ENCODE measurements at regions not wholly inside any gene's neighbourhood (a gene's known extent, or its start where the extent isn't known, plus 50 kb on each side); places are given as distances from the start of the nearest gene placed in this dataset.

GRCh38 chr10:21212912-21213311 lies 312.6 kb downstream of the SKIDA1 start:
- TF ChIP-seq, protein P1, sequence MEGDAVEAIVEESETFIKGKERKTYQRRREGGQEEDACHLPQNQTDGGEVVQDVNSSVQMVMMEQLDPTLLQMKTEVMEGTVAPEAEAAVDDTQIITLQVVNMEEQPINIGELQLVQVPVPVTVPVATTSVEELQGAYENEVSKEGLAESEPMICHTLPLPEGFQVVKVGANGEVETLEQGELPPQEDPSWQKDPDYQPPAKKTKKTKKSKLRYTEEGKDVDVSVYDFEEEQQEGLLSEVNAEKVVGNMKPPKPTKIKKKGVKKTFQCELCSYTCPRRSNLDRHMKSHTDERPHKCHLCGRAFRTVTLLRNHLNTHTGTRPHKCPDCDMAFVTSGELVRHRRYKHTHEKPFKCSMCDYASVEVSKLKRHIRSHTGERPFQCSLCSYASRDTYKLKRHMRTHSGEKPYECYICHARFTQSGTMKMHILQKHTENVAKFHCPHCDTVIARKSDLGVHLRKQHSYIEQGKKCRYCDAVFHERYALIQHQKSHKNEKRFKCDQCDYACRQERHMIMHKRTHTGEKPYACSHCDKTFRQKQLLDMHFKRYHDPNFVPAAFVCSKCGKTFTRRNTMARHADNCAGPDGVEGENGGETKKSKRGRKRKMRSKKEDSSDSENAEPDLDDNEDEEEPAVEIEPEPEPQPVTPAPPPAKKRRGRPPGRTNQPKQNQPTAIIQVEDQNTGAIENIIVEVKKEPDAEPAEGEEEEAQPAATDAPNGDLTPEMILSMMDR (conservative IDR thresholded peaks at IDR 0.05) = no peak
- Mint-ChIP-seq H3K27me3 (no peaks in the 10 kb centered on the region), H3K27ac (no peak overlapping the region), H3K9me3 (no peaks in the 10 kb centered on the region), H3K36me3 (peaks cover 2% of the 10 kb centered on the region), H3K4me1 (ENCODE audit: unreplicated experiment) (peaks cover 8% of the 10 kb centered on the region), H3K4me3 (no peak overlapping the region)
- DNase-seq (ENCODE audit: extremely low spot score, unreplicated experiment) = no peak

DNA sequence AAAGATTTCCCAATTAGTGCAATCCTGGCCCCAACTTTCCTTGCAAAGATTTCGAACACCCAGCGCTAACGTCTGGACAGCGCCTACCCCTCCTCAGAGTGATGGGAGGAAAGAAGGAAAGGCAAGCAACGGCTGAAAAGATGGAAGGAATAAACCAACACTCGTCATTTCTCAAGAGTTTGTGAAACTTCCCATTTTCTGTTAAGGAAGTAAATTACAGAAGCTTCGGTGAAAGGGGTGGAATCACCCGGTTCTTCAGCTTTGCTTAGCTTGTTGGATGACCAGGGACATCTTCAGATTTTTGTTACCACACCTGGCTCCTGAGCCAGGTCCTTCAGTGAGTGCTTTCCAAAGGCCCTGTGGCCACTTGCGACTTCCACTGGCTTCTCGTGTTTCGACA lies 313.1 kb downstream of the SKIDA1 start:
- no peak overlapping the region for H3K27ac Mint-ChIP-seq
- H3K36me3 Mint-ChIP-seq = peaks cover 5% of the 10 kb centered on the region
- TF ChIP-seq, protein P1 (conservative IDR thresholded peaks at IDR 0.05) = no peak
- no peaks in the 10 kb centered on the region for H3K9me3 Mint-ChIP-seq
- peaks cover 8% of the 10 kb centered on the region for H3K4me1 Mint-ChIP-seq (ENCODE audit: unreplicated experiment)
- H3K27me3 Mint-ChIP-seq = no peaks in the 10 kb centered on the region
- no peak overlapping the region for H3K4me3 Mint-ChIP-seq
- DNase-seq (ENCODE audit: extremely low spot score, unreplicated experiment) = no peak

GRCh38 chr10:21209495-21209894 lies 312.4 kb upstream of the NEBL start:
- H3K27me3 Mint-ChIP-seq = no peaks in the 10 kb centered on the region
- no peaks in the 10 kb centered on the region for H3K9me3 Mint-ChIP-seq
- no peak overlapping the region for H3K4me3 Mint-ChIP-seq
- H3K27ac Mint-ChIP-seq = no peak overlapping the region
- peaks cover 5% of the 10 kb centered on the region for H3K36me3 Mint-ChIP-seq
- no peak for DNase-seq (ENCODE audit: extremely low spot score, unreplicated experiment)
- H3K4me1 Mint-ChIP-seq (ENCODE audit: unreplicated experiment) = peaks cover 8% of the 10 kb centered on the region
- TF ChIP-seq, protein P1 (conservative IDR thresholded peaks at IDR 0.05) = no peak

DNA sequence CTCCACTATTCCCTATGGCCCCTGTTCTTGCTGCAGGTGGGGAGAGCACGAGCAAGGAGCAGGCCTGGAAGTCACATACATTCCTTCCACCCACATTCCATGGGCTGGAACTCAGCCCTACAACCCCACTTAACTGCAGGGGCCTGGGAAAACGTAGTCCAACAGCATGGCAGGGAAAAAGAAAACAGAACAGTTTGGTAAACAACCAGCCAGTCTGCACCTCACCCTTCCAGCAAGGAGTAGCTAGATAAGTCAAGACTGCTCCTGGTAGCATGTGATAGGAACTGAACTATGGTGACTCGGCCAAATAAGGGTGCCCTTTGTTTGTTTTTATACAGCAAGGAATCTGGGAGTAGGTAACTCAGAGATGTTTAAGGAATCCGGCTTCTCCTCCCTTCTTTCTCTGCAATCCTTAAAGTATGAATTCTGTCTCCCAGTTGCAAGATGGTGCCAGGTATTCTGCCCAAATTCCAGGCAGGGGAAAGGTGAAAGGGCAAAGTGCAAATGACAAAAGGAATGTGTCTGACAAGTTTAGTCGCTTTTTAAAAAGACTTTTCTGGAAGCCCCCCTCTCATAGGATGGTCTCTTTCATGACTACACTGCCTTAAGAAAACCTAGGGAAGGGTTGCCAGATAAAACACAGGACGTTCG lies 311.7 kb upstream of the NEBL start:
- H3K4me1 Mint-ChIP-seq (ENCODE audit: unreplicated experiment) = peaks cover 8% of the 10 kb centered on the region
- TF ChIP-seq, protein P1 (conservative IDR thresholded peaks at IDR 0.05) = no peak
- H3K9me3 Mint-ChIP-seq = no peaks in the 10 kb centered on the region
- DNase-seq (ENCODE audit: extremely low spot score, unreplicated experiment) = no peak
- no peak overlapping the region for H3K27ac Mint-ChIP-seq
- H3K36me3 Mint-ChIP-seq = peaks cover 5% of the 10 kb centered on the region
- no peak overlapping the region for H3K4me3 Mint-ChIP-seq
- H3K27me3 Mint-ChIP-seq = no peaks in the 10 kb centered on the region

GRCh38 chr10:21207852-21208646 lies 310.9 kb upstream of the NEBL start:
- H3K36me3 Mint-ChIP-seq = peaks cover 5% of the 10 kb centered on the region
- no peaks in the 10 kb centered on the region for H3K27me3 Mint-ChIP-seq
- TF ChIP-seq, protein P1 (conservative IDR thresholded peaks at IDR 0.05) = no peak
- no peak overlapping the region for H3K4me3 Mint-ChIP-seq
- DNase-seq (ENCODE audit: extremely low spot score, unreplicated experiment) = no peak
- H3K27ac Mint-ChIP-seq = no peak overlapping the region
- H3K4me1 Mint-ChIP-seq (ENCODE audit: unreplicated experiment) = peaks cover 4% of the 10 kb centered on the region
- no peaks in the 10 kb centered on the region for H3K9me3 Mint-ChIP-seq

Data from type B pancreatic cell (in vitro differentiated cells).